Ishikawa (cell line): ENCODE measurements at regions not wholly inside any gene's neighbourhood (a gene's known extent, or its start where the extent isn't known, plus 50 kb on each side); places are given as distances from the start of the nearest gene placed in this dataset.

Source experiments
- CEBPB ChIP-seq: IDR thresholded peaks from 2 replicates; pipeline ENCODE4 v1.6.1; 2012
- CREB1 ChIP-seq: IDR thresholded peaks from 2 replicates; pipeline ENCODE4 v1.6.1; 2012; ENCODE audit warnings: low read depth
- EGR1 ChIP-seq: IDR thresholded peaks from 2 replicates; pipeline ENCODE4 v1.6.1; 2012
- EP300 ChIP-seq: IDR thresholded peaks from 2 replicates; pipeline ENCODE4 v1.6.1; 2012; ENCODE audit warnings: borderline replicate concordance
- FOXM1 ChIP-seq: IDR thresholded peaks from 2 replicates; pipeline ENCODE4 v1.6.1; 2012; ENCODE audit warnings: low read depth, borderline replicate concordance
- MAX ChIP-seq: IDR thresholded peaks from 2 replicates; pipeline ENCODE4 v1.6.1; 2012
- NFIC ChIP-seq: IDR thresholded peaks from 2 replicates; pipeline ENCODE4 v1.6.1; 2012
- RAD21 ChIP-seq: IDR thresholded peaks from 2 replicates; pipeline ENCODE4 v1.6.1; 2012; ENCODE audit warnings: low read depth
- REST ChIP-seq: IDR thresholded peaks from 2 replicates; pipeline ENCODE4 v1.6.1; 2012; ENCODE audit warnings: low read depth, mild to moderate bottlenecking
- TAF1 ChIP-seq: IDR thresholded peaks from 2 replicates; pipeline ENCODE4 v1.6.1; 2012; ENCODE audit warnings: low read depth, mild to moderate bottlenecking
- TCF12 ChIP-seq: IDR thresholded peaks from 2 replicates; pipeline ENCODE4 v1.6.1; 2012; ENCODE audit warnings: low read depth
- TEAD4 ChIP-seq: IDR thresholded peaks from 2 replicates; pipeline ENCODE4 v1.6.1; 2012
- USF1 ChIP-seq: IDR thresholded peaks from 2 replicates; pipeline ENCODE4 v1.6.1; 2012
- YY1 ChIP-seq: IDR thresholded peaks from 2 replicates; pipeline ENCODE4 v1.6.1; 2012; ENCODE audit warnings: low read depth
- ZBTB7A ChIP-seq: IDR thresholded peaks from 2 replicates; pipeline ENCODE4 v1.6.1; 2012; ENCODE audit warnings: low read depth

GRCh38 chr6:170147832-170148708 lies 142.8 kb downstream of the DLL1 start:
- TF ChIP-seq ZBTB7A, result no peak
- no peak for TF ChIP-seq CREB1
- TF ChIP-seq REST, result no peak
- no peak for TF ChIP-seq USF1
- TF ChIP-seq YY1, result no peak
- no peak for TF ChIP-seq TEAD4
- TF ChIP-seq TCF12, result no peak
- no peak for TF ChIP-seq RAD21
- no peak for TF ChIP-seq EP300
- TF ChIP-seq NFIC, result no peak
- no peak for TF ChIP-seq TAF1
- no peak for TF ChIP-seq EGR1
- TF ChIP-seq CEBPB, result no peak
- TF ChIP-seq FOXM1, result no peak
- TF ChIP-seq MAX, result no peak

- TF ChIP-seq EGR1 (no peak), USF1 (peak; percentile 64; the same call in 1 of the 2 replicates), CREB1 (no peak), ZBTB7A (no peak), EP300 (no peak), YY1 (no peak), REST (no peak), MAX (no peak)
Observed at GRCh38 chr6:170147056-170147787, 143.7 kb downstream of the DLL1 start.

GRCh38 chr6:170146640-170147039 lies 144.2 kb downstream of the DLL1 start:
- TF ChIP-seq EGR1, result no peak
- no peak for TF ChIP-seq TEAD4
- no peak for TF ChIP-seq CEBPB
- no peak for TF ChIP-seq CREB1
- TF ChIP-seq RAD21, result no peak
- no peak for TF ChIP-seq EP300
- TF ChIP-seq NFIC, result no peak
- no peak for TF ChIP-seq YY1
- no peak for TF ChIP-seq ZBTB7A
- no peak for TF ChIP-seq MAX
- TF ChIP-seq TAF1, result no peak
- TF ChIP-seq REST, result no peak
- TF ChIP-seq FOXM1, result no peak
- no peak for TF ChIP-seq USF1
- TF ChIP-seq TCF12, result no peak
